Lower leg skin (tissue), 4 donors: ENCODE measurements at regions not wholly inside any gene's neighbourhood (a gene's known extent, or its start where the extent isn't known, plus 50 kb on each side); places are given as distances from the start of the nearest gene placed in this dataset.

Source experiments
- DNase-seq, 2 donors: peaks; one replicate each; pipeline ENCODE4 v3.0.0-alpha.2; 2019; ENCODE audit warnings: low spot score in 2 of 2
- H3K4me3 ChIP-seq: fragments of 200-600 bp; sonication (generic); 2 replicates; pipeline ENCODE4 v1.5.1; 2017; ENCODE audit warnings: mild to moderate bottlenecking, low read depth; ENCODE audit not compliant: poor library complexity, severe bottlenecking
- CTCF ChIP-seq, 3 donors: fragments of 450-650 bp; IDR thresholded peaks; one replicate each; pipeline ENCODE4 v1.5.1; 2016; ENCODE audit warnings: antibody characterized with exemption in 3 of 3, mild to moderate bottlenecking in 3 of 3, moderate library complexity in 2 of 3
- POLR2A ChIP-seq, 2 donors: fragments of 450-650 bp; IDR thresholded peaks; one replicate each; pipeline ENCODE4 v1.6.1; 2016 to 2017; ENCODE audit warnings: antibody characterized with exemption in 2 of 2, mild to moderate bottlenecking in 1 of 2, moderate library complexity in 1 of 2
- WGBS, 2 donors: methylation state at CpG; one replicate each; pipeline ENCODE4 v1.1.5; 2018; 5-methylcytosine and 5-hydroxymethylcytosine counted together
- intact Hi-C: fragments of 100-400 bp; cut with DNase I; formaldehyde crosslinking; loops from one replicate; pipeline ENCODE4 v1.15.0; 2023; ENCODE audit warnings: low total_unique reads

GRCh38 chr4:187184508-187184907 lies 460.9 kb upstream of the FAT1 start:
- TF ChIP-seq POLR2A (IDR thresholded peaks at IDR 0.05) (no peak), CTCF (IDR thresholded peaks at IDR 0.05) (no peak)
- intact Hi-C loops, result no loop called here
- no peak overlapping the region for H3K4me3 ChIP-seq
- WGBS, 2 donors, result 50% methylated on average over 6 of the region's 6 CpGs
- no peak for DNase-seq

- intact Hi-C loops, result no loop called here
- 62 to 70% methylated on average over 7 of the region's 7 CpGs for WGBS, 2 donors
- no peak overlapping the region for H3K4me3 ChIP-seq
- no peak for TF ChIP-seq CTCF (IDR thresholded peaks at IDR 0.05)
- DNase-seq, result no peak
Observed at GRCh38 chr4:187188118-187188517, 464.5 kb upstream of the FAT1 start.

- H3K4me3 ChIP-seq, result no peak overlapping the region
- WGBS, 2 donors, result 95 to 99% methylated on average over 3 of the region's 3 CpGs
- DNase-seq, result no peak
- TF ChIP-seq POLR2A (IDR thresholded peaks at IDR 0.05), result no peak
- no peak for TF ChIP-seq CTCF (IDR thresholded peaks at IDR 0.05)
- intact Hi-C loops, result no loop called here
Observed at GRCh38 chr4:187188741-187189140, 465.1 kb upstream of the FAT1 start.

GRCh38 chr4:187190390-187190789 lies 466.7 kb upstream of the FAT1 start:
- WGBS, 2 donors, result 43 to 45% methylated on average over 1 of the region's 1 CpG

GRCh38 chr4:187191676-187192075 lies 468.0 kb upstream of the FAT1 start:
- DNase-seq, result no peak
- no peak overlapping the region for H3K4me3 ChIP-seq
- intact Hi-C loops, result no loop called here
- TF ChIP-seq POLR2A (IDR thresholded peaks at IDR 0.05) (no peak), CTCF (IDR thresholded peaks at IDR 0.05) (no peak)
- 78 to 79% methylated on average over 5 of the region's 5 CpGs for WGBS, 2 donors

More at GRCh38 chr4:187190390-187190789, 466.7 kb upstream of the FAT1 start:
- no peak for DNase-seq
- intact Hi-C loops, result no loop called here
- H3K4me3 ChIP-seq, result no peak overlapping the region
- TF ChIP-seq POLR2A (IDR thresholded peaks at IDR 0.05) (no peak), CTCF (IDR thresholded peaks at IDR 0.05) (no peak)

- H3K4me3 ChIP-seq, result no peak overlapping the region
- intact Hi-C loops, result no loop called here
- no peak for DNase-seq
- 88 to 95% methylated on average over 9 of the region's 9 CpGs for WGBS, 2 donors
- TF ChIP-seq CTCF (IDR thresholded peaks at IDR 0.05) (no peak), POLR2A (IDR thresholded peaks at IDR 0.05) (no peak)
Observed at GRCh38 chr4:187192266-187192665, 468.6 kb upstream of the FAT1 start.
